K562 (cell line): ENCODE measurements at regions not wholly inside any gene's neighbourhood (a gene's known extent, or its start where the extent isn't known, plus 50 kb on each side); places are given as distances from the start of the nearest gene placed in this dataset.

Source experiments
- ATAC-seq: fragments of 200-7000 bp; cut with Tn5 transposase; 3 replicates; pipeline ENCODE4 v1.9.1; 2020; ENCODE audit warnings: moderate library complexity
- BruUV-seq: library from RNA; stranded (reverse); fragments of 400-500 nt; replicated peaks from 2 replicates; lab custom pipeline; 2021; lab: Mats Ljungman, UMichigan
- CTCF ChIA-PET: fragments of 300-600 bp; formaldehyde crosslinking; extraction: SDS; loops from one replicate; lab custom pipeline; 2021; ENCODE audit warnings: low intra/inter-chr PET ratio; lab: Yijun Ruan, JAX
- POLR2A ChIA-PET: fragments of 300-600, 350-650 bp; sonication (Branson Sonifier 250); formaldehyde crosslinking; extraction: SDS; loops from one replicate; lab custom pipeline; 2021; ENCODE audit warnings: antibody characterized with exemption, inconsistent platforms; lab: Yijun Ruan, JAX
- DNase-seq, 4 experiments: peaks; one replicate each; pipeline versions ENCODE4 v3.0.0 to v3.0.0-alpha.2; 2011 to 2018; ENCODE audit warnings: low spot score in 3 of 4, mixed read lengths in 3 of 4; ENCODE audit errors: extremely low read depth in 1 of 4
- FAIRE-seq: peaks from 2 replicates; lab custom pipeline; 2011; peaks lifted over from hg19 to GRCh38; lab: Jason Lieb, UNC
- H2AFZ ChIP-seq: 2 replicates; pipeline ENCODE4 v1.6.0; 2011; ENCODE audit warnings: low read depth, low read length, control low read depth, inconsistent platforms
- H3K27ac ChIP-seq: fragments of 200-600 bp; 3 replicates; pipeline ENCODE4 v1.8.0; 2011; ENCODE audit warnings: low read depth, mild to moderate bottlenecking, control low read depth, inconsistent platforms, low read length, moderate library complexity, mixed read lengths; ENCODE audit errors: extremely low read depth
- H3K27me3 ChIP-seq, 2 experiments: fragments of 300-600 bp in 1 of 2; 2 replicates in 1 of 2; 3 replicates in 1 of 2; pipeline versions ENCODE4 v1.6.0 to v1.8.0; 2011; ENCODE audit warnings: inconsistent platforms in 2 of 2, low read length in 2 of 2, mild to moderate bottlenecking in 1 of 2, mixed read lengths in 1 of 2, moderate library complexity in 1 of 2; ENCODE audit not compliant: control insufficient read depth in 2 of 2, insufficient read depth in 2 of 2
- H3K36me3 ChIP-seq: fragments of 300-600 bp; 3 replicates; pipeline ENCODE4 v1.8.0; 2011; ENCODE audit warnings: mild to moderate bottlenecking, low read length, inconsistent platforms; ENCODE audit not compliant: control insufficient read depth, insufficient read depth
- H3K4me1 ChIP-seq, 2 experiments: fragments of 200-600 bp in 1 of 2; replicated peaks in 1 of 2; 2 replicates in 1 of 2; 3 replicates in 1 of 2; pipeline versions ENCODE4 v1.5.1 to v1.8.0; 2011; ENCODE audit warnings: inconsistent platforms in 2 of 2, low read length in 2 of 2, mild to moderate bottlenecking in 1 of 2, mixed read lengths in 1 of 2, moderate library complexity in 1 of 2; ENCODE audit not compliant: control insufficient read depth in 2 of 2, insufficient read depth in 2 of 2
- H3K4me2 ChIP-seq: 2 replicates; pipeline ENCODE4 v1.6.1; 2011; ENCODE audit warnings: low read length, control low read depth, inconsistent platforms, mixed read lengths; ENCODE audit not compliant: insufficient read depth
- H3K4me3 ChIP-seq: fragments of 200-600 bp; sonication (generic), shearing (Covaris generic); 2 replicates; pipeline ENCODE4 v1.5.1; 2016; ENCODE audit warnings: control low read depth, inconsistent platforms
- H3K79me2 ChIP-seq: fragments of 200-600 bp; 3 replicates; pipeline ENCODE4 v1.8.0; 2011; ENCODE audit warnings: low read length, inconsistent platforms; ENCODE audit not compliant: control insufficient read depth, insufficient read depth
- H3K9ac ChIP-seq, 2 experiments: 2 replicates each; pipeline versions ENCODE4 v1.6.0 to v1.6.1; 2011; ENCODE audit warnings: low read depth in 2 of 2, low read length in 2 of 2, control low read depth in 1 of 2, inconsistent platforms in 1 of 2, mild to moderate bottlenecking in 1 of 2, mixed read lengths in 1 of 2; ENCODE audit not compliant: insufficient read depth in 1 of 2
- H3K9me1 ChIP-seq: one replicate; pipeline ENCODE4 v1.6.0; 2011; ENCODE audit warnings: inconsistent platforms, mild to moderate bottlenecking, low read length, moderate library complexity; ENCODE audit not compliant: control insufficient read depth, insufficient read depth
- H3K9me3 ChIP-seq: replicated peaks from 2 replicates; pipeline ENCODE4 v1.5.1; 2011; ENCODE audit warnings: low read depth, low read length, inconsistent platforms; ENCODE audit not compliant: control insufficient read depth, insufficient read depth
- H4K20me1 ChIP-seq: replicated peaks from 2 replicates; pipeline ENCODE4 v1.6.1; 2011; ENCODE audit warnings: low read length, inconsistent platforms, mixed read lengths; ENCODE audit not compliant: control insufficient read depth, insufficient read depth
- HEY1 ChIP-seq: fragments of 250-450 bp; sonication (Bioruptor Pico); IDR thresholded peaks from 2 replicates; pipeline ENCODE4 v1.5.0; 2020; ENCODE audit warnings: mild to moderate bottlenecking, moderate library complexity, borderline replicate concordance
- SMARCA4 ChIP-seq: fragments of 450-650 bp; IDR thresholded peaks from 2 replicates; pipeline ENCODE4 v1.6.1; 2016
- ZNF57 ChIP-seq: fragments of 450-650 bp; formaldehyde crosslinking; IDR thresholded peaks from 2 replicates; pipeline ENCODE4 v1.4.0; 2020; ENCODE audit warnings: mild to moderate bottlenecking, moderate library complexity
- WGBS: fragments of 100-300 bp; shearing (Covaris generic); methylation state at CpG from one replicate; pipeline ENCODE4 v1.1.6; 2016; ENCODE audit warnings: low coverage, mixed read lengths; ENCODE audit not compliant: insufficient coverage; ENCODE audit errors: missing lambda C conversion rate; 5-methylcytosine and 5-hydroxymethylcytosine counted together
- in situ Hi-C: fragments of 300-500 bp; cut with MboI; formaldehyde crosslinking; loops from 4 replicates; pipeline ENCODE4 v1.15.0; 2018; ENCODE audit warnings: inconsistent platforms, mixed read lengths
- intact Hi-C: fragments of 100-400 bp; cut with micrococcal nuclease; formaldehyde crosslinking; loops from 2 replicates; pipeline ENCODE4 v1.14.2; 2022
- TF ChIP-seq, protein P1 (sequence below), 2 experiments: fragments of 450-650 bp; formaldehyde crosslinking in 1 of 2; IDR thresholded peaks; 2 replicates each; pipeline versions ENCODE4 v1.4.0 to v1.6.1; 2014 to 2020; ENCODE audit warnings: mild to moderate bottlenecking in 2 of 2, borderline replicate concordance in 1 of 2, low read depth in 1 of 2
- TF ChIP-seq, protein P2 (sequence below): fragments of 250-450 bp; sonication (Bioruptor Pico); IDR thresholded peaks from 2 replicates; pipeline ENCODE4 v1.9.0; 2021; ENCODE audit warnings: mild to moderate bottlenecking, inconsistent platforms
- TF ChIP-seq, protein P3 (sequence below): sonication (generic); formaldehyde crosslinking; IDR thresholded peaks from 2 replicates; pipeline ENCODE4 v1.8.0; 2022; ENCODE audit warnings: missing genetic modification reagents, mild to moderate bottlenecking, moderate library complexity, borderline replicate concordance

DNA sequence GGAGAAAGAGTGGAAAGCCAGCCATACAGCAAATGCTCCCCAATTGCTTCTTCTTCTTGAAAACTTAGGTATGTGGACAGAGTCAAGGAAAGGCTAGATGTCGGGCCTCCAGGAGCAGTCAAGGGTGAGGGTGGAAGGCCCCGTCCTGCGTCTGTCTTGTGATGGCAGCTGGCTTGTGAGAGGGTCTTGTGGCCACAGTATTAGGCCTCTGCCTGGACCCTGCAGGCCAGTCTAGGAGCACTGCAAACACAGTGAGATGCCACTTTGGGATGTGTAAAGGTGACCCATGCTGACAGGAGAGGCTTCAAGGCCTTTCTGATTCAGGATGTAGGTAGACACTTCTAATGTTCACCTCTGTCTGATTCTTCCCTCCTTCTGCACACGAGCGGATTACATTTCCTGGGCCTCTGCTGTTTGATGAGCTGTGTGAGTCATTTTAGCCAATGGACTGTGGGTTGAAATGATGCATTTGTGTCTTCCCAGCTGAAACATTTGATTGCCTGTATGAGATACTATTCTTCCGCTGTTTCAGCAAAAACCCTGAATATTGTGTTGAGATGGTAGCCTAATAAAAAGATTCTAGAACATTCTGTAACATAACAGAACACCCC, 135.4 kb downstream of the EMX2 start (continued):
- TF ChIP-seq SMARCA4: no peak
- TF ChIP-seq, all 486 proteins: peak for 0

DNA sequence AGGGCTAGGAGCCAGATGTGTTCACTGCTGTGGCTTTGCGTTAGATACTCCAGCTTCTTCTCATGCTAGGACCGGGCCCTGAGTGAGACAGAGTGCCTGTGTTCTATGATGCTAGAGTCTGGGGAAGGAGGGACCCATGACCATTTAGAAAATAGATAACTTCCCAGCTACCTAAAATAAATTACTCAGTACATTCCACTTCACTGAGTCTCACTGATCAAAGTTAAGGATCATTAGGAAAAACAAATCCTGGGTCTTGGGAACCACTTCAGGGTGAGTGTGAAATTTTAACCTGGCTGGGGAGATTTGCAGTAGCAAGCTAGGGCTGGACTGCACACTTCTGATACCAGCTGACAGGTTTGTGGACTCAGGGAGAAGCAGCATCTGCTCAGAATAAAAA, 138.1 kb downstream of the EMX2 start:
- DNase-seq: no peak
- TF ChIP-seq ZNF57: no peak
- TF ChIP-seq, protein P1, sequence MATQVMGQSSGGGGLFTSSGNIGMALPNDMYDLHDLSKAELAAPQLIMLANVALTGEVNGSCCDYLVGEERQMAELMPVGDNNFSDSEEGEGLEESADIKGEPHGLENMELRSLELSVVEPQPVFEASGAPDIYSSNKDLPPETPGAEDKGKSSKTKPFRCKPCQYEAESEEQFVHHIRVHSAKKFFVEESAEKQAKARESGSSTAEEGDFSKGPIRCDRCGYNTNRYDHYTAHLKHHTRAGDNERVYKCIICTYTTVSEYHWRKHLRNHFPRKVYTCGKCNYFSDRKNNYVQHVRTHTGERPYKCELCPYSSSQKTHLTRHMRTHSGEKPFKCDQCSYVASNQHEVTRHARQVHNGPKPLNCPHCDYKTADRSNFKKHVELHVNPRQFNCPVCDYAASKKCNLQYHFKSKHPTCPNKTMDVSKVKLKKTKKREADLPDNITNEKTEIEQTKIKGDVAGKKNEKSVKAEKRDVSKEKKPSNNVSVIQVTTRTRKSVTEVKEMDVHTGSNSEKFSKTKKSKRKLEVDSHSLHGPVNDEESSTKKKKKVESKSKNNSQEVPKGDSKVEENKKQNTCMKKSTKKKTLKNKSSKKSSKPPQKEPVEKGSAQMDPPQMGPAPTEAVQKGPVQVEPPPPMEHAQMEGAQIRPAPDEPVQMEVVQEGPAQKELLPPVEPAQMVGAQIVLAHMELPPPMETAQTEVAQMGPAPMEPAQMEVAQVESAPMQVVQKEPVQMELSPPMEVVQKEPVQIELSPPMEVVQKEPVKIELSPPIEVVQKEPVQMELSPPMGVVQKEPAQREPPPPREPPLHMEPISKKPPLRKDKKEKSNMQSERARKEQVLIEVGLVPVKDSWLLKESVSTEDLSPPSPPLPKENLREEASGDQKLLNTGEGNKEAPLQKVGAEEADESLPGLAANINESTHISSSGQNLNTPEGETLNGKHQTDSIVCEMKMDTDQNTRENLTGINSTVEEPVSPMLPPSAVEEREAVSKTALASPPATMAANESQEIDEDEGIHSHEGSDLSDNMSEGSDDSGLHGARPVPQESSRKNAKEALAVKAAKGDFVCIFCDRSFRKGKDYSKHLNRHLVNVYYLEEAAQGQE (IDR thresholded peaks at IDR 0.05; ENCODE audit: borderline replicate concordance): no peak
- TF ChIP-seq, protein P1 (CRISPR knock-in tag; IDR thresholded peaks at IDR 0.05; ENCODE audit: low read depth): no peak
- TF ChIP-seq, protein P2, sequence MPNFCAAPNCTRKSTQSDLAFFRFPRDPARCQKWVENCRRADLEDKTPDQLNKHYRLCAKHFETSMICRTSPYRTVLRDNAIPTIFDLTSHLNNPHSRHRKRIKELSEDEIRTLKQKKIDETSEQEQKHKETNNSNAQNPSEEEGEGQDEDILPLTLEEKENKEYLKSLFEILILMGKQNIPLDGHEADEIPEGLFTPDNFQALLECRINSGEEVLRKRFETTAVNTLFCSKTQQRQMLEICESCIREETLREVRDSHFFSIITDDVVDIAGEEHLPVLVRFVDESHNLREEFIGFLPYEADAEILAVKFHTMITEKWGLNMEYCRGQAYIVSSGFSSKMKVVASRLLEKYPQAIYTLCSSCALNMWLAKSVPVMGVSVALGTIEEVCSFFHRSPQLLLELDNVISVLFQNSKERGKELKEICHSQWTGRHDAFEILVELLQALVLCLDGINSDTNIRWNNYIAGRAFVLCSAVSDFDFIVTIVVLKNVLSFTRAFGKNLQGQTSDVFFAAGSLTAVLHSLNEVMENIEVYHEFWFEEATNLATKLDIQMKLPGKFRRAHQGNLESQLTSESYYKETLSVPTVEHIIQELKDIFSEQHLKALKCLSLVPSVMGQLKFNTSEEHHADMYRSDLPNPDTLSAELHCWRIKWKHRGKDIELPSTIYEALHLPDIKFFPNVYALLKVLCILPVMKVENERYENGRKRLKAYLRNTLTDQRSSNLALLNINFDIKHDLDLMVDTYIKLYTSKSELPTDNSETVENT (CRISPR knock-in tag): no peak
- no peak for TF ChIP-seq HEY1
- TF ChIP-seq, protein P3, sequence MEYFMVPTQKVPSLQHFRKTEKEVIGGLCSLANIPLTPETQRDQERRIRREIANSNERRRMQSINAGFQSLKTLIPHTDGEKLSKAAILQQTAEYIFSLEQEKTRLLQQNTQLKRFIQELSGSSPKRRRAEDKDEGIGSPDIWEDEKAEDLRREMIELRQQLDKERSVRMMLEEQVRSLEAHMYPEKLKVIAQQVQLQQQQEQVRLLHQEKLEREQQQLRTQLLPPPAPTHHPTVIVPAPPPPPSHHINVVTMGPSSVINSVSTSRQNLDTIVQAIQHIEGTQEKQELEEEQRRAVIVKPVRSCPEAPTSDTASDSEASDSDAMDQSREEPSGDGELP (CRISPR knock-in tag): no peak

More for the DNA sequence above, 138.1 kb downstream of the EMX2 start:
- BruUV-seq: no TSS peak
- Histone ChIP-seq H3K4me3 (no peak overlapping the region), H3K36me3 (no peaks in the 10 kb centered on the region), H3K9me3 (no peaks in the 10 kb centered on the region), H2AFZ (no peak overlapping the region), H4K20me1 (no peaks in the 10 kb centered on the region), H3K27me3 (peaks cover 5 to 17% of the 10 kb centered on the region in 2 experiments; a peak in 3 of 5 replicates), H3K27ac (no peak overlapping the region), H3K9me1 (no peaks in the 10 kb centered on the region), H3K9ac (no peak overlapping the region), H3K4me1 (peaks cover 0 to 5% of the 10 kb centered on the region in 2 experiments; a peak in 1 of 5 replicates), H3K79me2 (no peaks in the 10 kb centered on the region), H3K4me2 (no peak overlapping the region)
- intact Hi-C loops: no loop called here
- WGBS: 0% methylated on average over 2 of the region's 2 CpGs
- POLR2A ChIA-PET: no interaction called here
- CTCF ChIA-PET: no interaction called here
- in situ Hi-C loops: no loop called here
- ATAC-seq (no peak), FAIRE-seq (no peak)
